DMS79 treated with DMSO at 0.1 percent for 48 hours (cell line): ENCODE measurements at regions not wholly inside any gene's neighbourhood (a gene's known extent, or its start where the extent isn't known, plus 50 kb on each side); places are given as distances from the start of the nearest gene placed in this dataset.
"Not testable (repeated sequence)": the region's sequence is repeated elsewhere in the genome, so short reads cannot be mapped to it uniquely, and the experiment has no call there.

Experiments used
- DNase-seq: peaks from one replicate; lab custom pipeline; 2025; lab: John Stamatoyannopoulos, UW

DNA sequence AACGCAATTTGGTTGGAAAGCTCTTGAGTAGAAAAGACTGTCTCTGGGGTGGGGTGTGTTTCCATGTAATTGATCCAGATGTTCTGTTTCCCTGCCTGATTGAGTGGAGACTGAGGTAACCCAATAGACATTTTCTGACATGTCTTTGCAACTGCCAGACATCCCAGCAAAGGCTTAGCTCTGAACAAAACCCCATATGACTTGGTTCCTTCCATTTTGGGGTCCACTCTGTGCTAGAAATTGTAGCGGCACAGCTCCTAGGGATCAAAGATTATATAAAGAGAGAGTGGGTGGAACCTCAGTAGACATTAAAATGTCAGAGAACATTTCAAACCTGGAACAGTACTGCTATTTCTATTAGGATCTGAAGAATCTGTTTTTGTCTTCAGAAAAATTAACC is 189.3 kb downstream of the EDN1 start:
- DNase-seq: no peak

DNA sequence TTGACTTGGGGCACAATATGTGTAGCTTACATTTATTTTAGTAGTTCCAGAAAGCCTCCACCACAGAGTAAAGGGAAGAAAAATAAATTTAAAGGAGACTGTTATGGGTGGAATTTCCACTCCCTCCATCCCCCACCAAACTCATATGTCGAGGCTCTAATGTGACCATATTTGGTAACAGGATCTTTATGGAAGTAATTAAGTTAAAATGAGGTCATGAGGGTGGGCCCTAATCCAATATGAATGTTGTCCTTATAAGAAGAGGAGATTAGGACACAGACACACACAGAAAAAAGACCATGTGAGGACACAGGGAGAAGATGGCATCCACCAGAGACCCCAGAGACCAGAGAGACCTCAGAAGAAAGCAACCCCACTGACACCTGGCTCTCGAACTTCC is 189.7 kb downstream of the EDN1 start:
- DNase-seq: no peak

DNA sequence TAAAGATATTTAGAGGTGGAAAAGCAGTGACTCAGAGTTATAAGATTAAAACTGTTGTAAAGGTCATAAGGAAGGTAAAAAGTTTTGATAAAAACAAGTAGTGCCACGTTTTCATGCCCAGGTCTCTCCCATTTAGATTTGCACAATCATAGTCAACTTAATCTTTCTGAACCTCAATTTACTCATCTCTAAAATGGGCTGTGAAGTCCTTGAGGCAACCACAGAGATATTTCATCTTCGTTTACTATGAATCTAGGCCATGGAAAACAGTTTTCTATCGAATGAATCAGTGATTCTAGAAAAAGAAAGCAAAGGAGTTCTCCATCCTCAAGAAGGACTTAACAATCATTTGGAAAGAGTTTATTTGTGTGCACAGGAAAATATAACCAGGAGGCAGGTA is 190.2 kb downstream of the EDN1 start:
- DNase-seq: no peak

DNA sequence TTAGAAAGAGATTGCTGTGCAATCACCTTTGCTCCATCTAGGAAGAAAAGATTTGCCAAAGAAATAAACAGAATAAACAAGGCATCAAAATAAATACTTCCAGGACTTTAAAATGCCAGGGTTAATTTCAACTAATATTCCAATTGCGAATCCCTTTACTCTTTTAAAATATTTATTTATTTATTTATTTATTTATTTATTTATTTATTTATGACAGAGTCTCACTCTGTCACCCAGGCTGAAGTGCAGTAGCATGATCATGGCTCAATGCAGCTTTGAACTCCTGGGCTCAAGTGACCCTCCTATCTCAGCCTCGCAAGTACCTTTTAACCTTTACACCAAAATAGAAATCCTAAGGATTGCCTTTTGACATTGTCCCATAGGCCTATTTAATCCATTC is 191.1 kb downstream of the EDN1 start:
- DNase-seq: no peak

DNA sequence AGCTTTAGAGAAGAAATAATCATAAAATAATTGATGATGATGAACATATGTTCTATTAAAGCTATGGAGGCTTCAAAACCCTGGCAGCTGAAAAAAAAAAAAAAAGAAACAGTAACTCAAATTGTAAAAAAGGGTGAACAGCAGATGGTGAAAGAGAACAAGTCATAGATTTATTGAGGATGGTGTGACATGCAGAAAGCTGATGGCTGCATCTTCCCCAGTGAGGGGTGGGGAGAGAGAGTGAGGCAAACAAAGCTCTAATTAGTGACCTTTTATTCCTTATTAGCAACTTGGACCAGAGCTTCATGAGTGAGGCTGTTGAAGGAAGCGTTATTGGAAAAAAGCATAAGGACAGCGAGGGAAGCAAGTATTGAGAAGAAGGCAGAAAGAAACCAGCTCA is 191.7 kb downstream of the EDN1 start:
- no peak for DNase-seq

DNA sequence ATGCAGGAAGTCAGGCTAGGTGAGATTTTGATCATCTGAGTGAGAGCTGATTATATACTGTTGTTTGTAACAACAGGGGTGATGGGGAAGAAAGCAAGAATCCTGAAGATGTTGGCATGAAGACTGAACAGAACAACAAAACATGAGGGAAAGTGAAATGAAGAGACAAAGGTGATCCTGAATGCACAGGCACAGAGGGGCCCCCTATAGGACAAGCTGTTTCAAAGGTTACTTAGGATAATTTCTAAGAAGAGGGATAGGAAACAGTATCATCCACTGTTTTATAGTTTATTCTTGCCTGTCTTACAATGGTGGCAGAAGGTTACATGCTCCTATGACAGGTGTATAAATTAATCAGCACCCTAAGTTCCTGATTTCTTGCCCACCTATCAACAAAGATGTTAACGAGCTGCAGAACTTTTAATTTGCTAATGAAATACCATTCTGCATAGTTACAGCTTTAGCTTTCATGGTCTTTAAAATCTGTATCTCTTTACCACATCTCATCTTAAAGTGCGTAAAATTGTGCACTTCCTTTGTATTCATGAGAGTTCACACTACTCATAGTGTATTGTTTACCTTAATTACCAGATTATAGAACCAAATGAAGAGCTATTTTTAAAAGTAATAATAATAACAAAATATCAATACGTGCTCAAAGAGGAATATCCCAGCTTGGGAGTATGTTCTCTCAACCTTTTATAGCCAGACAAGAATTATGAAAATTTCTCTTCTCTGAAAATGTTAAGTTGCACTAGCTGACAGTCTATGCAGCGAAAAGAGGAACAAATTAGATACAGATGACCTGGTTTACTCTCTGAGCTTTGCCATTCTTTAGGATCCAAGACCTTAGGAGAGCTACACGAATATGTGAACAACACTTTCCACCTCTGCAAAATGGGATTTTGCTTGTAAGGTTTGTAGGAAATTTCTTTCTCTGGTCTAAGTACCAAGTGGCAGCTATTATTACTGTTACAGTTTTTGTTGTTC is 192.5 kb downstream of the EDN1 start:
- no peak for DNase-seq

DNA sequence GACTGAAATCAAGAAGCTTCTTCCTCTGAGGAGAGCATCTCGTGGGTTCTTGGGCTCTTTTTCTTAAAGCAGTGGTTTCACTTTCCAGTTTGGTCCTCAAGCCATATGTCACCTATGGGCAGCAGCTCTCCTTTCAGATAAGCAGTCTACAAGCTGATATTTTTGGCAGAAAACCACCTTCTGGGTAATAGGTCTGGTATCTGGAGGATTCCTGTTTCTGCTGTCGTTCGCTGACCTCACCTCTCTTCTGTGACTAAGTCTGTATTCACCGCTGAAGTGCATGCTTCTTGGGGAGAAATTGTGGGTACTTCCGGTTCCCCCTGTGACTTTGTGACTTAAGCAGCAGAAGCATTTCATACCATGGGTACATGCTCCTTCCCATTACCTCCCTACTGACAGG is 193.6 kb downstream of the EDN1 start:
- DNase-seq: no peak

DNA sequence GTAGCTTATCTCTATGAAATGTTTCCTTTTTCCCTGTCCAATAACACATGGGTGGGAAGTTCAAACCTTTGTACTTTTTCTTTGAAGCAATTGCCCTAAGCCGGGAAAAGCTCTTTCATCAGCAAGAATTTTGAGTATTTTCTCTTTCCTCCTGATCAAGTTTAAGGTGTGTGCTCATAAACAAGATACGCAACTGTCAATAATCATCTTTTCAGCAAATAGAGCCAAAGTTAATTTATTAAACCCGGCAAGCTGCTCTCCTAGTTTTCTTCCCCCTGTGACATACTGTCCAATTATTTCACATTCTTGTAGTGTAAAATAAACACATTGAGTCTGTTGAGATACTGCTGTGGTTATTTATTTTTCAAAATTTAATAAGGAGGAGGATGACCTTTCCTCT is 194.4 kb downstream of the EDN1 start:
- no peak for DNase-seq

DNA sequence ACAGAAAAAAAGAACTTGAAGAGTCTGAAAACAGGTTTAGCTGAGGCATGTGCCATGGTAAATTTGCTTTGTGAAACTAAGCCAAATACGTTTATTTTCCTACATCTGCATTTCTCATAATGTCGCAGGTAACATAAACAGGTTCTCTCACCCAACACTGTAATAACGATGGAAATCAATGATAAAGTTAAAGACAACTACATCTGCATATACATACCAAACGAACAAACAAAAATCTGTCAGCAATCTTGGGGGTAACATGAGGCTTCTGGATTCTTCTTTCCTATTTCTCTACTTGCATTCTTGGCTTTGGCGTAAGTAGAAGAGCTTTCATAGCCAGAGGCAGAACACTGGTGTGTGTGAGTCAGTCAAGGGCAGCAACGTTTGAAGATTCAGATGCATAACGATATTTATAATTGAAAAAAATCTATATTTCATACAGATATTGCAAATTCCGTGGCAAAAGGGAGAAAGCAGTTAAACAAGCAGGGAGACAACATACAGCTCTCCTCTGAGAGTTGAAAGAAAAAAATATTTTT is 195.1 kb downstream of the EDN1 start:
- DNase-seq: no peak

DNA sequence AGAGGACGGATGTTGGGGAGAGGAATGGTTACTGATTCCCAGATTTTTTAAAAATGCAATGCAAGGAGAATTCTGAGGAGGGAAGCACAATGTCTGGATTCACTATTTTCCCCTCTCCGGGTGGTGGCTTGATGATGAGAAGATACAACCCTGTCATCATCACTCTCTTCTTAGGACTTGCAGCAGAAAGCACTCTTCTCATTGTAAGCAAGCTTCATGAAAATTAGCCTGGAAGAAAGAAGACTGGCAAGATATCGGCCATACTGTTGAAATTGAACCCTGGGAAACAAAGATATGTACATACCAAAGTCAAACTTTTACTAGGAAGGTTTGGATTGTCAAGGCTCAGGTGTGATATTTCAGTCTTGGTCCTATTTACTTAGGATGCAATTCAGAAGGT is 195.7 kb downstream of the EDN1 start:
- DNase-seq: no peak

DNA sequence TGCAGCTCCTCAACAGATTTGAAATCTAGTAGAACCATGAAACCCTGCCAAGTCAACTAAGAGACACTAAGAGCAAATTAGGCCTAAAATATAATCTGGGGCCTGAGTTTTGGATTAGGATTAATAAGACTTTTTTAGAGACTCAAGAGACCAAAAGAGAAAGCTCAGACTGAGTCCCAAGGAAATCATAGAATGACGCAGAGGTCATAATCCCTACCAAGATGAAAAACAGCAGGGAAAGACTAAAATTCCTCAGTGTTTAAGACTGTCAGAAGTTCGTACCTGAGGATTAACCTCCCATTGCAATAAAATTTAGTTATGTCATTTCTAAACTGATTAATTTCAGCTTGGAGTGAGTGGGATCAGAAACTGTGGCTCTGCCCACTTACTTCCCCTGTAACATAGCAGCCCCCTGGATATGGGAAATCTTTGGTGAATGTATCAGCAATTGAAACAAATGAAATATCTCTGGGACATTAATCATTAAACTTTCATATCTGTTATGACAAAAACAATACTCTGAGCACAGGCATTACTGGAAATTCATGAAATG is 200.3 kb downstream of the EDN1 start:
- DNase-seq: no peak

DNA sequence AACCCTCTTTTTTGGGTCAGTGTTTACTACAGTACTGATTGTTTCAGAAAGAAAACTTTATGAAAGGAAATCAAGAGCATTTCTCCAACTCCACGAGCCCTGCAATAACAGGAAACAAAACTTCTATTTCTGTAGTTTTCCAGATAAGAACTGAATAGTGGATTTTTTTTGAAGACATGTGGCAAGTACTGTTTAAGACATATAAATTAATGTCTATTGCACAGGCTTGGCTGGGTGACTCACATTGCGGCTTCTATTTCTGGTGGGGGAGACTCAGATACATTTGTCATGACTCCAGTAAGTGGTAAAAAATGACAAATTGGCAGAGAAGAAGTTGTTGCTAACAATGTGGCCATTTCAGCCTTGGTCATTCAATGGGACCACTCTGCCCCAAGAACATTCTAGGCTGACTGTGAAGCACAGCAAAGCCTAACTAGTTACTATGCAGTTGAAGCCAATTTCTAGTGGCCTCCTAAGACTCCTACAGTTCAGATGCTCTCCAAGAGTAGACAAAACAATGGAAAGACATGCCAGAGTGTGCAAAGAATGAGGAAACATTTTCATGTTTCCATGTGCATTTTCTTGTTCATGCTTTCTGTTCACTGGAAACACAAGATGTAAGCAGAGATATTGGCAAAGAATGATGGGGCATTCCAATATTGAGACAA is 200.9 kb downstream of the EDN1 start:
- no peak for DNase-seq

DNA sequence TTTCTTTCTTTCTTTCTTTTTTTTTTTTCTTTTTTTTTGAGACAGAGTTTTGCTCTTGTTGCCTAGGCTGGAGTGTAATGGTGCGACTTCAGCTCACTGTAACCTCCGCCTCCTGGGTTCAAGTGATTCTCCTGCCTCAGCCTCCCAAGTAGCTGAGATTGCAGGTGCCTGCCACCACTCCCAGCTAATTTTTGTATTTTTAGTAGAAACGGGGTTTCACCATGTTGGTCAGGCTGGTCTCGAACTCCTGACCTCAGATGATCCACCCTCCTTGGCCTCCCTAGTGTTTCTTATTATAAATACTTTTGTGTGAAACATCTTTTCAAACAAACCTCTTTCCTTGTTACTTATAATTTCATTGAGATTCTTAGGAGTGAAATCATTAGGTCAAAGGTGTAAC is 202.8 kb downstream of the EDN1 start:
- not testable (repeated sequence) for DNase-seq

DNA sequence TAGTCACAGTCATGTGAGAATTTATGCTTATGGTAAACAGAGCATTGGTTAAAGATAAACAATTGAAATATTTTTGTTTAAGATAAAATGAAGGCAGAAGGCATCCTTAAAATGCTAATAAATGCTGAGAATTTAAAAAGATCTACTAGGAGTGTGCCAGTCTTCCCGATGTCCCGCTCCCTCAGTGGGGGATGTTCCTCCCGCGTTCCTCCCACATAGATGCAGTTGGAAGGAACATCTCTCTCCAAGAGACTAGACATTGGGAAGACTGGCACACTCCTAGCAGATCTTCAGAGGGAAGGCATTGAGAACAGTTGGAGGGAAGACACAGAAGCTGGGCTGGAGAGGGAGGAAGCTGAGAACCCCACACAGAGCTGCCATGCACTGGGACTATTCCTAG is 203.3 kb downstream of the EDN1 start:
- no peak for DNase-seq

DNA sequence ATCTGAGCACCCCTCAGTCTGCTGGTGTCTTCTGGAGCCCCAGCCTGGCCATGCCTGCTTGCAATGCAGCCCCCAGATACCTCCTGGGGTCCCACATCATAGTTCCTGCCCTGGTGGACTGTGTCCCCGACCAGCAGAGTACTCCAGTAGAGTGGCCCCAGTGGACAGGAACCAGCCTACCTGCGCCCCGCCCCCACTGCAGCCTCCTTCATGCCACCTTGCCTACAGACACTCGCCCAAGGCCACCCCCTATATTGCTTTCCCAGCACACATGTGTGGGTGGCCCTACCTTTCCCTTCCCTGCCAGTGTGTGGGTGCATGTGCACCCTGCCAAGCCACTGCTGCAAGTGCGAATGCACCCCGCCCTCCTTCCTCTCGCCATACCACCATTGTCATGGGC is 204.0 kb downstream of the EDN1 start:
- DNase-seq: no peak

DNA sequence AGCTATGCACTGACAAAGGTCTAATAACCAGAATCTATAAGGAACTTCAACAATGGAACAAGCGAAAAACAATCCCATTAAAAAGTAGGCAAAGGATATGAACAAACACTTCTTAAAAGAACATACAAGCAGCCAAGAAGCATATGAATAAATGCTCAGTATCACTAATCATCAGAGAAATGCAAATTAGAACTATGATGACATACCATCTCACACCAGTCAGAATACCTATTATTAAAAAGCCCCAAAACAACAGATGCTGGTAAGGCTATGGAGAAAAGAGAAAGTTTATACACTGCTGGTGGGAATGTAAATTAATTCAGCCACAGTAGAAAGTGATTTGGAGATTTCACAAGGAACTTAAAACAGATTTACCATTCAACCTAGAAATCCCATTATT is 211.8 kb downstream of the EDN1 start:
- DNase-seq: no peak

DNA sequence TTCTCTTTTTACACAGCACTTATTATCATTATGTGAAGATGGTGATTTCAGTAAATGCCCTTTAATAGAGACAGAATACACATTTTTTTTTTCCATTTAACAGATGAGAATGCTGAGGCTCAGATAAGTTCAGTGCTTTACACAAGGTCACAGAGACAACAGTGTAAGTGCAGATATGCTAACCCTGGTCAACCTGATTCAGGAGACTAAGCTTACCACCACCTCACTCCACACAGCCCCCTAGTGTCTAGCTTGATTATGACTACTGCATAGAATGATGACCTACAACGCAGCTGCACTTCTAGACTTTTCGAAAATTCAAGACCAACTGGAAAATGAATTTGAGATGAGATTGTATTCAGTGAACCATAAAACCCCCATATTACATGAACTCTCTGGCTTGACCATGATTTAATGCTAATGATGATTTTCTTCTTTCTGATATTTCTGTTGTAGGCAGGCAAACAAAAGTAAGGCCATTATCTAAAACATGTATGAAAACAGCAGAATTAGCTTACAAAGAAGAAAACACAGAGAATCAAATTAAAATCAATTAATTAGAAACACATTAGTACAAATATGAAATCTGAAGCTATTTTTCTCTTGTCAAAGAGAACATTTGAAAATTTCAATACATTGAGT is 212.1 kb upstream of the PHACTR1 start:
- no peak for DNase-seq

DNA sequence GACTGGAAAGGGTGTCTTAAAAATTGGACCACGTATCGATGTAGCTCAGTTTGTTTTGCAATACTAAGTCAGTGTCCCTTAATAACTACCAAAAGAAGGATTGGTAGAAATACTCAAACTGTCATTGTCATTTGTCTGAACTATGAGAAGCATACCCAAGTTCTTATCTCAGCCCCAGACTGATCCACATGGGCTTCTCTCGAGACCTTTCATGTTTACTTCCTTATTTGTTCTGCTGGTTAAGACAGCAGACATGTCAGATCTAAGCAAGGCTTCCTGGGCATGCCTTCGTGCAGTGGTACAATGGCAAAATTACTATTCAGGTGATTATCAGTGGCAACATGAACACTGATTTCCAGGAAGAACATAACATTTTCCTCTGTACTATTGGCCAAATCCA is 211.1 kb upstream of the PHACTR1 start:
- DNase-seq: no peak

DNA sequence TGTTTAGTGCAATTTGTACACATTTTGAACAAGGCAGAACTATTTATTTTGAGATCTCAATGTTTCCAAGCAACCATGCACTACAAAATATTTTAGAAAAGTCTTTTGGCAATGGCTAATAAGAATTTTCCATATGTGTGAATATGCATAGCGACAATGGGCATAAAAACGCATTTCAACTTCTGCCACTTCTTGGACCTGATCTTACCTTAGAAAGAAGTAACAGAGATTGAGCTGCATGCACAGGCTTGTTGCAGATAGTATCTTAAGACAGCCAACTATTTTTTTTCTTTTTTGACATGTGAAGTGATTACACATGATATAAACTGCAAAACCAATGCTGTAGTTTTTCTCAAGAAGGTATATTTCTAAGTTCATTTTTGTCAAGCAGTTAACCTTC is 210.4 kb upstream of the PHACTR1 start:
- no peak for DNase-seq

DNA sequence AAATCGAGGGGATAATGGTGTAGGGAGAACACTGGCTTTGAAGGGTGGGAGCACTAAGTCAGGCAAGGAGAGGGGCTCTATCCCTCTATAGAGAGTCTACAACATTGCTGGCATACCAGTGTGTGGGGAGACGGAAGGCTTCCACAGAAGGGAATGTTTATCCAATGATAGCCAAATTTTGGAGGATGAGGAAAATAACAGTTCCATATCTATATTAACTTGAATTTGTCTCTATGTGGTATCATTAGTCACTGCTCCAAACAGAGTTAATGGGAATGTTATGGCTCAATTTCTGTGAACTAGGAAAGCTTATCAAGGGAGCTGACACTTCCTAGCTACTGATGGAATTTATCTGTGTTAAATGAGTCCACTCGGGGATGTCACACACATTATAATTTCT is 208.9 kb upstream of the PHACTR1 start:
- DNase-seq: no peak

DNA sequence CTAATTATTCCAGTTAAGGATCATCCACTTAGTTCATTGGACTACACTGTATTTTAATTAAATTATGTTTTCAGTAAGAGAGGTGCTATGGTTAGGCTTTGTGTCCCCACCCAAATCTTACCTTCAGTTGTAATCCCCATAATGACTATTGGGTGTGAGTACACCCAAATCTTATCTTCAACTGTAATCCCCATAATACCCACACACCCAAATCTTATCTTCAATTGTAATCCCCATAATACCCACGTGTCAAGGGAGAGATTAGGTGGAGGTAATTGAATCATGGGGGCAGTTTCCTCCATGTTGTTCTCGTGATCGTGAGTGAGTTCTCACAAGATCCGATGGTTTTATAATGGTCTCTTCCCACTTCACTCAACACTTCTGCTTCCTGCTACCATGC is 208.0 kb upstream of the PHACTR1 start:
- DNase-seq: no peak

DNA sequence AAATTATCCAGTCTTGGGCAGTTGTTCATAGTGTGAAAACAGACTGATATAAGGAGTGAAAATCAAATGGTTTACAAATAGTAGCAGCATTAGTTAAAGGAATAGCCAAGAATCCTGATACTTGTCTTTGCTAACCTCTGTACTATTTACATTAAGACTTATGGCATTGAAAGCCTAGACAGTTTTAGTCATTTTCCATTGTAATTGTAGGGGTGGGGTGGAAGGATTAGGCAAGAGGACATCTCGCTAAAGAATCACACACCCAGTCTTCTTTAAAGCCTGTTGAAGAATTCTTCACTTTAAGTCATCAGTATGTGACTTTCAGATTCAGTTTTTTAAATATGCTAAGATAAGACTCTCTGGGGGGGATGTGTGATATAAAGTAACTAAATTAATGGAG is 207.5 kb upstream of the PHACTR1 start:
- no peak for DNase-seq
